DOHH2 (cell line): ENCODE measurements at regions not wholly inside any gene's neighbourhood (a gene's known extent, or its start where the extent isn't known, plus 50 kb on each side); places are given as distances from the start of the nearest gene placed in this dataset.
A peak's percentile ranks its signal among the peaks of the same experiment; 100 is the strongest.

Experiments used
- H3F3A ChIP-seq: fragments of 200-600 bp; sonication (generic), shearing (Covaris generic); 2 replicates; pipeline ENCODE4 v1.6.0; 2016; ENCODE audit warnings: antibody characterized with exemption, mild to moderate bottlenecking; ENCODE audit not compliant: control insufficient read depth, insufficient read depth
- H3K27ac ChIP-seq: fragments of 200-600 bp; sonication (generic); 2 replicates; pipeline ENCODE4 v1.5.1; 2014; ENCODE audit warnings: low read depth, mild to moderate bottlenecking, low read length, moderate library complexity
- H3K27me3 ChIP-seq: fragments of 200-600 bp; sonication (generic); 2 replicates; pipeline ENCODE4 v1.6.1; 2014; ENCODE audit warnings: mild to moderate bottlenecking, low read length, mixed read lengths; ENCODE audit not compliant: control insufficient read depth
- H3K36me3 ChIP-seq: fragments of 200-600 bp; sonication (generic); 2 replicates; pipeline ENCODE4 v1.6.1; 2014; ENCODE audit warnings: mild to moderate bottlenecking, low read length, moderate library complexity, mixed read lengths; ENCODE audit not compliant: control insufficient read depth
- H3K4me1 ChIP-seq: fragments of 200-600 bp; sonication (generic); 2 replicates; pipeline ENCODE4 v1.6.1; 2014; ENCODE audit warnings: mild to moderate bottlenecking, low read length, mixed read lengths; ENCODE audit not compliant: control insufficient read depth
- H3K4me2 ChIP-seq: fragments of 200-600 bp; sonication (generic); 2 replicates; pipeline ENCODE4 v1.6.0; 2014; ENCODE audit warnings: mild to moderate bottlenecking, low read length, moderate library complexity
- H3K4me3 ChIP-seq: fragments of 200-600 bp; sonication (generic); 2 replicates; pipeline ENCODE4 v1.5.1; 2014; ENCODE audit warnings: mild to moderate bottlenecking, low read length, mixed read lengths
- H3K79me2 ChIP-seq: fragments of 200-600 bp; sonication (generic); 2 replicates; pipeline ENCODE4 v1.6.1; 2014; ENCODE audit warnings: mild to moderate bottlenecking, low read length, mixed read lengths; ENCODE audit not compliant: control insufficient read depth
- H3K9me2 ChIP-seq: fragments of 200-600 bp; sonication (generic); replicated peaks from 2 replicates; pipeline ENCODE4 v1.6.1; 2014; ENCODE audit warnings: mild to moderate bottlenecking, low read length, mixed read lengths; ENCODE audit not compliant: control insufficient read depth
- H3K9me3 ChIP-seq: fragments of 200-600 bp; sonication (generic); 2 replicates; pipeline ENCODE4 v1.6.1; 2014; ENCODE audit warnings: antibody characterized with exemption, low read length, mixed read lengths; ENCODE audit not compliant: control insufficient read depth, insufficient read depth
- H4K20me1 ChIP-seq: fragments of 200-600 bp; sonication (generic); 2 replicates; pipeline ENCODE4 v1.6.0; 2014; ENCODE audit warnings: low read depth, mild to moderate bottlenecking, antibody characterized with exemption, low read length, moderate library complexity; ENCODE audit not compliant: control insufficient read depth, insufficient read depth
- EZH2phosphoT487 ChIP-seq: fragments of 200-600 bp; sonication (generic); IDR thresholded peaks from 2 replicates; pipeline ENCODE4 v1.6.1; 2017; ENCODE audit warnings: borderline replicate concordance, mild to moderate bottlenecking, antibody characterized with exemption, low read length, moderate library complexity, mixed read lengths
- TF ChIP-seq, protein P1 (sequence below): fragments of 200-600 bp; sonication (generic); IDR thresholded peaks from one replicate; pipeline ENCODE4 v1.5.1; 2014; ENCODE audit warnings: antibody characterized with exemption, mild to moderate bottlenecking, low read depth, low read length; ENCODE audit not compliant: poor library complexity, severe bottlenecking

DNA sequence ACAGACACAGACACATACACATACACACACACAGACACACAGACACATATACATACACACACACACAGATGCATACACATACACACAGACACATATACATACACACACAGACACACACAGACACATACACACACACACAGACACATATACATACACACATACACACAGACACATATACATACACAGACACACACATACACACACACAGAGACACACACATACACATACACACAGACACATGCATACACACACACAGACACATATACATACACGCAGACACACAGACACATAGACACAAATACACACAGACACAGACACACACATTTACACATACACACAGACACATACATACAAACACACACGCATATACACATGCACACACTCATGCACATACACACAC, 81.5 kb upstream of the ARL4C start:
- no peaks in the 10 kb centered on the region for H3K27me3 ChIP-seq
- H3K4me1 ChIP-seq, result peaks cover 51% of the 10 kb centered on the region
- H3K9me3 ChIP-seq, result no peaks in the 10 kb centered on the region
- no peak overlapping the region for H3K4me2 ChIP-seq
- no peak overlapping the region for H3K27ac ChIP-seq
- TF ChIP-seq, protein P1, sequence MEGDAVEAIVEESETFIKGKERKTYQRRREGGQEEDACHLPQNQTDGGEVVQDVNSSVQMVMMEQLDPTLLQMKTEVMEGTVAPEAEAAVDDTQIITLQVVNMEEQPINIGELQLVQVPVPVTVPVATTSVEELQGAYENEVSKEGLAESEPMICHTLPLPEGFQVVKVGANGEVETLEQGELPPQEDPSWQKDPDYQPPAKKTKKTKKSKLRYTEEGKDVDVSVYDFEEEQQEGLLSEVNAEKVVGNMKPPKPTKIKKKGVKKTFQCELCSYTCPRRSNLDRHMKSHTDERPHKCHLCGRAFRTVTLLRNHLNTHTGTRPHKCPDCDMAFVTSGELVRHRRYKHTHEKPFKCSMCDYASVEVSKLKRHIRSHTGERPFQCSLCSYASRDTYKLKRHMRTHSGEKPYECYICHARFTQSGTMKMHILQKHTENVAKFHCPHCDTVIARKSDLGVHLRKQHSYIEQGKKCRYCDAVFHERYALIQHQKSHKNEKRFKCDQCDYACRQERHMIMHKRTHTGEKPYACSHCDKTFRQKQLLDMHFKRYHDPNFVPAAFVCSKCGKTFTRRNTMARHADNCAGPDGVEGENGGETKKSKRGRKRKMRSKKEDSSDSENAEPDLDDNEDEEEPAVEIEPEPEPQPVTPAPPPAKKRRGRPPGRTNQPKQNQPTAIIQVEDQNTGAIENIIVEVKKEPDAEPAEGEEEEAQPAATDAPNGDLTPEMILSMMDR, result no peak
- TF ChIP-seq EZH2phosphoT487, result no peak
- no peaks in the 10 kb centered on the region for H3K9me2 ChIP-seq
- H4K20me1 ChIP-seq, result no peaks in the 10 kb centered on the region
- peaks cover 4% of the 10 kb centered on the region for H3F3A ChIP-seq
- H3K36me3 ChIP-seq, result no peaks in the 10 kb centered on the region
- no peak overlapping the region for H3K4me3 ChIP-seq
- no peaks in the 10 kb centered on the region for H3K79me2 ChIP-seq

DNA sequence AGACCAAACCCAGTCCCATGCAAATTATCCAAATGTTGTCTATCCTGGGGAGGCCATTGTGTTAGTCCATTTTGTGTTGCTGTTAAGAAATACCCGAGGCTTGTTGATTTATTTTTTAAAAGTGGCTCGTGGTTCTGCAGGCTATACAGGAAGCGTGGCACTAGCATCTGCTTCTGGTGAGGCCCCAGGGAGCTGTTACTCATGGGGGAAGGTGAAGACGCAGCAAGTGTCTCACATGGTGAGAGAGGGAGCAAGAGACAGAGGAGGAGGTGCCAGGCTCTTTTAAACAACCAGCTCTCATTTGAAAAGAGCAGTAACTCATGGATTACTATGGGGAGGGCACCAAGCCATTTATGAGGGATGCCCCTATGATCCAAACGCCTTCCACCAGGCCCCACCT, 80.3 kb upstream of the ARL4C start:
- Histone ChIP-seq H3K4me2 (peak overlapping the region; percentile 11; the same call in 1 of the 2 replicates), H3K4me1 (peaks cover 57% of the 10 kb centered on the region), H3K79me2 (no peaks in the 10 kb centered on the region), H3F3A (peaks cover 7% of the 10 kb centered on the region), H3K27ac (no peak overlapping the region), H3K36me3 (no peaks in the 10 kb centered on the region), H3K4me3 (no peak overlapping the region), H3K9me2 (no peaks in the 10 kb centered on the region), H4K20me1 (no peaks in the 10 kb centered on the region), H3K9me3 (no peaks in the 10 kb centered on the region), H3K27me3 (no peaks in the 10 kb centered on the region)
- TF ChIP-seq, protein P1, result no peak
- no peak for TF ChIP-seq EZH2phosphoT487

DNA sequence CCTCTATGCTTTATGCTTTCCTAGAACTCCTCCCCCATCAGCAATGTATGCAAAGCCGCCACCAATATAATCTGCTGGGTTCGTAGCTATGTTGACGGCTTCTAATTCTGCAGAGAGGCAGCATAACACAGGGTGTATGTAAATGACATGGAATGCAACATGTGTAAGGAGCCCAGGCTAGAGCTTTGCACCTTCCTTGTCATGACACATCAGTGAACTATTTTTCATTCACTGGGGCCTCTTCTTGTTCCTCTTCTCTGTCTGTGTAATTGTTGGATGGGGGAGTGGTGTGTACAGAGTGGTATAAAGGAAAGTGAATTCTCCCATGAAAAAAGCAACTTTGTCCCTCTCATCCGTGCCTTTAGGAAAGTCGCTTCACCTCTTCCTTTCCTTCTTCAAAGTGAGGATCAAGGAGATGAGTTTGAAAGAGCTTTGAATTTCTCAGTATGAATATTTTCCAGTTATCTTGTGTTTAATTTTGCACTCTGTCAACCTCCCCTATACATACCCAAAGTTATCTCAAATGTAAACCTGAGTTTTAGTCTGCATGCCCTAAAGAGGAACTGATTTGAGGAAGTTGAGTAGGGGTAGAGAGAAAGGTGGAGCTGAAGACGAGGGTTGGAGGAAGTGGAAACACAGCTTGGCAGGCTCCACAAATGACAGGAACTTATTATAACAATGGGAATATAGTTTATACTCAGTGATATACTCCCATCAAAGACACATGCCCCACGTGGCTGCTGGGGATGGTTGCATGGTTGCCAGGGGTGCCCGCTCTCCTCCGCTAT, 74.9 kb upstream of the ARL4C start:
- no peaks in the 10 kb centered on the region for H3K9me3 ChIP-seq
- H3K4me2 ChIP-seq, result peak overlapping the region; percentile 83
- peak overlapping the region; percentile 60 for H3K4me3 ChIP-seq
- H3K27ac ChIP-seq, result peak overlapping the region; percentile 91
- no peaks in the 10 kb centered on the region for H3K36me3 ChIP-seq
- no peaks in the 10 kb centered on the region for H3K79me2 ChIP-seq
- TF ChIP-seq, protein P1, result no peak
- no peak for TF ChIP-seq EZH2phosphoT487
- peaks cover 39% of the 10 kb centered on the region for H3F3A ChIP-seq
- H4K20me1 ChIP-seq, result no peaks in the 10 kb centered on the region
- no peaks in the 10 kb centered on the region for H3K9me2 ChIP-seq
- no peaks in the 10 kb centered on the region for H3K27me3 ChIP-seq
- H3K4me1 ChIP-seq, result peaks cover 86% of the 10 kb centered on the region
